ENCODE measurements at regions not wholly inside any gene's neighbourhood (a gene's known extent, or its start where the extent isn't known, plus 50 kb on each side); places are given as distances from the start of the nearest gene placed in this dataset.

- DNase-seq = peak; percentile 35
These were observed 87.7 kb upstream of the NEO1 start for GRCh38 chr15:72964542-72964941.

GRCh38 chr15:72964135-72964534 is 88.1 kb upstream of the NEO1 start:
- no peak for DNase-seq

- DNase-seq = no peak
These were observed 90.1 kb upstream of the NEO1 start for GRCh38 chr15:72962054-72962702.

- DNase-seq = no peak
These were observed 90.9 kb upstream of the NEO1 start for GRCh38 chr15:72961346-72961745.

GRCh38 chr15:72958634-72959033 is 93.6 kb upstream of the NEO1 start:
- no peak for DNase-seq

GRCh38 chr15:72953306-72953705 is 99.0 kb upstream of the NEO1 start:
- DNase-seq = no peak

- DNase-seq = no peak
These were observed 100.1 kb upstream of the NEO1 start for GRCh38 chr15:72952151-72952550.

GRCh38 chr15:72948662-72949061 is 103.6 kb upstream of the NEO1 start:
- DNase-seq = no peak

- DNase-seq = no peak
These were observed 104.6 kb upstream of the NEO1 start for GRCh38 chr15:72947709-72948108.

GRCh38 chr15:72944565-72944964 is 107.7 kb upstream of the NEO1 start:
- no peak for DNase-seq

GRCh38 chr15:72940229-72940622 is 112.0 kb upstream of the NEO1 start:
- DNase-seq = no peak

GRCh38 chr15:72939514-72940228 is 112.6 kb upstream of the NEO1 start:
- no peak for DNase-seq

- DNase-seq = no peak
These were observed 115.3 kb upstream of the NEO1 start for GRCh38 chr15:72936691-72937679.

GRCh38 chr15:72936237-72936636 is 116.0 kb upstream of the NEO1 start:
- no peak for DNase-seq

GRCh38 chr15:72935521-72935920 is 116.7 kb upstream of the NEO1 start:
- no peak for DNase-seq

GRCh38 chr15:72934921-72935320 is 117.3 kb upstream of the NEO1 start:
- no peak for DNase-seq

- no peak for DNase-seq
These were observed 118.3 kb upstream of the NEO1 start for GRCh38 chr15:72933976-72934375.

GRCh38 chr15:72932472-72932871 is 119.8 kb upstream of the NEO1 start:
- no peak for DNase-seq

GRCh38 chr15:72927451-72927850 is 124.8 kb upstream of the NEO1 start:
- no peak for DNase-seq

GRCh38 chr15:72925661-72926060 is 126.6 kb upstream of the NEO1 start:
- no peak for DNase-seq

GRCh38 chr15:72923289-72923688 is 129.0 kb upstream of the NEO1 start:
- DNase-seq = no peak

GRCh38 chr15:72920551-72920950 is 131.7 kb upstream of the NEO1 start:
- DNase-seq = no peak

GRCh38 chr15:72919936-72920465 is 132.3 kb upstream of the NEO1 start:
- no peak for DNase-seq
